CD4-positive, alpha-beta T cell (primary cell): ENCODE measurements at regions not wholly inside any gene's neighbourhood (a gene's known extent, or its start where the extent isn't known, plus 50 kb on each side); places are given as distances from the start of the nearest gene placed in this dataset.

Source experiments
- ATAC-seq: fragments of 200-7000 bp; cut with Tn5 transposase; one replicate; pipeline ENCODE4 v1.10.0; 2022; ENCODE audit warnings: mild to moderate bottlenecking; ENCODE audit not compliant: poor library complexity
- CTCF ChIA-PET: fragments of 350-600 bp; sonication (Branson Sonifier 250); formaldehyde crosslinking; loops from one replicate; lab custom pipeline; 2021; ENCODE audit warnings: antibody characterized with exemption, inconsistent platforms; lab: Charles Lee
- POLR2A ChIA-PET: fragments of 350-600 bp; sonication (Branson Sonifier 250); formaldehyde crosslinking; loops from one replicate; lab custom pipeline; 2021; ENCODE audit warnings: antibody characterized with exemption, inconsistent platforms; lab: Charles Lee
- DNase-seq, 14 experiments: peaks; one replicate each; pipeline ENCODE4 v3.0.0-alpha.2; 2013 to 2020; ENCODE audit warnings: mixed read lengths in 2 of 14
- H3K27ac ChIP-seq, 2 donors: one replicate each; pipeline versions ENCODE4 v1.5.1 to v1.7.0; 2013; ENCODE audit warnings: low read length in 2 of 2, low read depth in 1 of 2, mild to moderate bottlenecking in 1 of 2
- H3K27me3 ChIP-seq, 2 experiments: 1 replicate in 1 of 2; 2 replicates in 1 of 2; pipeline versions ENCODE4 v1.6.1 to v1.7.0; 2013; ENCODE audit warnings: low read length in 2 of 2, control low read depth in 1 of 2, mild to moderate bottlenecking in 1 of 2, moderate library complexity in 1 of 2; ENCODE audit not compliant: insufficient read depth in 2 of 2, control insufficient read depth in 1 of 2
- H3K36me3 ChIP-seq: one replicate; pipeline ENCODE4 v1.6.1; 2013; ENCODE audit warnings: low read length, control low read depth; ENCODE audit not compliant: insufficient read depth
- H3K4me1 ChIP-seq: one replicate; pipeline ENCODE4 v1.6.1; 2013; ENCODE audit warnings: low read length, control low read depth; ENCODE audit not compliant: insufficient read depth
- H3K4me3 ChIP-seq: one replicate; pipeline ENCODE4 v1.5.1; 2013; ENCODE audit warnings: mild to moderate bottlenecking, low read length, moderate library complexity
- H3K9me3 ChIP-seq, 2 experiments: 1 replicate in 1 of 2; 2 replicates in 1 of 2; pipeline versions ENCODE4 v1.6.1 to v1.7.0; 2013; ENCODE audit warnings: low read length in 2 of 2, mild to moderate bottlenecking in 2 of 2, control low read depth in 1 of 2, moderate library complexity in 1 of 2; ENCODE audit not compliant: control insufficient read depth in 1 of 2, insufficient read depth in 1 of 2
- H3K27ac Mint-ChIP-seq: one replicate; pipeline ENCODE4 v1.8.0; 2020; ENCODE audit warnings: mixed read lengths
- H3K27me3 Mint-ChIP-seq: one replicate; pipeline ENCODE4 v1.8.0; 2021; ENCODE audit warnings: mixed read lengths
- H3K36me3 Mint-ChIP-seq: one replicate; pipeline ENCODE4 v1.8.0; 2021; ENCODE audit warnings: low read depth, mixed read lengths
- H3K4me1 Mint-ChIP-seq: one replicate; pipeline ENCODE4 v1.8.0; 2021; ENCODE audit warnings: low read depth, mixed read lengths
- H3K4me3 Mint-ChIP-seq: one replicate; pipeline ENCODE4 v1.8.0; 2020; ENCODE audit warnings: mild to moderate bottlenecking, mixed read lengths
- H3K9me3 Mint-ChIP-seq: one replicate; pipeline ENCODE4 v1.8.0; 2020; ENCODE audit warnings: mixed read lengths
- intact Hi-C, 2 experiments: fragments of 100-400 bp; cut with DNase I in 1 of 2; cut with micrococcal nuclease in 1 of 2; formaldehyde crosslinking; loops; one replicate each; pipeline versions ENCODE4 v1.15.1 to v1.9.0; 2023 to 2025; cut with DNase I, micrococcal nuclease
- TF ChIP-seq, protein P1 (sequence below): fragments of 200-600 bp; IDR thresholded peaks from one replicate; pipeline ENCODE4 v1.8.0; 2022; ENCODE audit warnings: antibody characterized with exemption, mild to moderate bottlenecking

DNA sequence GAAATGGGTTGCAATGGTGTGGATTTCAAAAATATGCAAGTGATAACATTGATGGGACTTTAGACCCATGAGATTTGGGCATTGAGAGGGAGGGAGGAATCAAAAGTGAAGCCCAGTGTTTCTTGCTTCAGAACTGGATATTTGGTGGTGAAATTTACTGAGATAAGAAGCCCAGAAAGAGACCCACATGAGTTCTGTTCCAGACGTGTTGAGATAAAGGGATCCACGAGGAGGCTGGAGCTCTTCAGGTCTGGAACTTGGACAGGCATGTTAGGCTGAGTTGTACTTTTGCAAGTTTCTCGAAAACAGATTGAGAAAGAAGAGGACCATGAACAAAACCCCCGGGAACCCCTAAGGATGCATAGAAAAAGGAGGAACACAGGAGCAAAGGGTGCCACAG lies 290.2 kb downstream of the MEX3B start:
- CTCF ChIA-PET, result no interaction called here
- POLR2A ChIA-PET, result no interaction called here
- Histone ChIP-seq H3K27me3 (no peaks in the 10 kb centered on the region), H3K4me1 (no peaks in the 10 kb centered on the region), H3K9me3 (no peaks in the 10 kb centered on the region), H3K4me3 (no peak overlapping the region), H3K36me3 (no peaks in the 10 kb centered on the region), H3K27ac (no peak overlapping the region)
- peaks cover 3% of the 10 kb centered on the region for H3K27me3 Mint-ChIP-seq
- intact Hi-C loops, result no loop called here
- TF ChIP-seq, protein P1, sequence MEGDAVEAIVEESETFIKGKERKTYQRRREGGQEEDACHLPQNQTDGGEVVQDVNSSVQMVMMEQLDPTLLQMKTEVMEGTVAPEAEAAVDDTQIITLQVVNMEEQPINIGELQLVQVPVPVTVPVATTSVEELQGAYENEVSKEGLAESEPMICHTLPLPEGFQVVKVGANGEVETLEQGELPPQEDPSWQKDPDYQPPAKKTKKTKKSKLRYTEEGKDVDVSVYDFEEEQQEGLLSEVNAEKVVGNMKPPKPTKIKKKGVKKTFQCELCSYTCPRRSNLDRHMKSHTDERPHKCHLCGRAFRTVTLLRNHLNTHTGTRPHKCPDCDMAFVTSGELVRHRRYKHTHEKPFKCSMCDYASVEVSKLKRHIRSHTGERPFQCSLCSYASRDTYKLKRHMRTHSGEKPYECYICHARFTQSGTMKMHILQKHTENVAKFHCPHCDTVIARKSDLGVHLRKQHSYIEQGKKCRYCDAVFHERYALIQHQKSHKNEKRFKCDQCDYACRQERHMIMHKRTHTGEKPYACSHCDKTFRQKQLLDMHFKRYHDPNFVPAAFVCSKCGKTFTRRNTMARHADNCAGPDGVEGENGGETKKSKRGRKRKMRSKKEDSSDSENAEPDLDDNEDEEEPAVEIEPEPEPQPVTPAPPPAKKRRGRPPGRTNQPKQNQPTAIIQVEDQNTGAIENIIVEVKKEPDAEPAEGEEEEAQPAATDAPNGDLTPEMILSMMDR, result no peak
- ATAC-seq (no peak), DNase-seq (no peak)
- H3K4me1 Mint-ChIP-seq, result no peaks in the 10 kb centered on the region
- no peaks in the 10 kb centered on the region for H3K36me3 Mint-ChIP-seq
- no peak overlapping the region for H3K27ac Mint-ChIP-seq
- H3K9me3 Mint-ChIP-seq, result no peaks in the 10 kb centered on the region
- no peak overlapping the region for H3K4me3 Mint-ChIP-seq

DNA sequence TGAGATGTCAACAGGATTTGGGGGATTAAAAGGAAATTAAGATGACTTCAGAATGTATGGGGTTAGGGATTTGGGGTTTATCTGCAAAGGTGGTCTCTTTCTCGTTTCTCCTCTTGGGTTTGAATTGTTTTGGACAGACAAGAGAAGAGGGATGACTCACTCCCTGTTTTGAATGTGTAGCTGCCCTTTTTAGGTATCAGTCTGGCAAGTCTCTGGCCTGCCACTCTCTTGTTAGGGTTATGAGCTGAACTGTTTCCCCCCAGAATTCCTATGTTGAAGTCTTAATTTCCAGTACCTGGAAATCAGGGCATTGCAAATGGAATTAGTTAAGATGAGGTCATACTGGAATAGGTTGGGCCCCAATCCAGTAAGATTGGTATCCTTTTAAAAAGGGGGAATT lies 291.7 kb downstream of the MEX3B start:
- no peak for DNase-seq
- Histone ChIP-seq H3K27me3 (no peaks in the 10 kb centered on the region), H3K4me3 (no peak overlapping the region), H3K27ac (no peak overlapping the region), H3K9me3 (peaks cover 0 to 9% of the 10 kb centered on the region in 2 experiments), H3K36me3 (no peaks in the 10 kb centered on the region), H3K4me1 (no peaks in the 10 kb centered on the region)
- peaks cover 3% of the 10 kb centered on the region for H3K27me3 Mint-ChIP-seq
- TF ChIP-seq, protein P1, result no peak
- ChIA-PET POLR2A (no interaction called here), CTCF (no interaction called here)
- H3K4me3 Mint-ChIP-seq, result no peak overlapping the region
- no peaks in the 10 kb centered on the region for H3K36me3 Mint-ChIP-seq
- no peaks in the 10 kb centered on the region for H3K9me3 Mint-ChIP-seq
- intact Hi-C loops, result no loop called here
- H3K4me1 Mint-ChIP-seq, result no peaks in the 10 kb centered on the region
- no peak for ATAC-seq
- no peak overlapping the region for H3K27ac Mint-ChIP-seq

DNA sequence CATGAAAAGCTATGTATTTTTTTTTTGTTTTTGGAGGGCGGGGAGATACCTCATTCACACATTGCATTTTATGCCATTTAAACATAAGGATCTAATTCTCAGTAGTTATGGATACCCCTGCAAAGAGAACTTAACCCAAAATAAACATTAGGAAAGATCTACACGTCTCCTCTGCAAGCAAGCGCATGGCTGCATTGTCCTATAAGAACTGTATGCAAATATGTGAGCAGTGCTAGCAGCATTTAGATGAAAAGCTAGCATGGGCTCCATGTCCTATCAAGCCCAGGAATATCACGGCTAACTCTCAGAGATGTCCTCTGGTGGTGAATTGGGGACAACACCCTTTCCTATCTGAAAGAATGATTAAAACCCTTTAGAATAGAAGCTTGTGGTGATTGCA lies 292.8 kb downstream of the MEX3B start:
- Mint-ChIP-seq H3K4me1 (no peaks in the 10 kb centered on the region), H3K27ac (no peak overlapping the region), H3K27me3 (peaks cover 3% of the 10 kb centered on the region), H3K36me3 (no peaks in the 10 kb centered on the region), H3K4me3 (no peak overlapping the region), H3K9me3 (no peaks in the 10 kb centered on the region)
- ChIA-PET POLR2A (no interaction called here), CTCF (no interaction called here)
- H3K27ac ChIP-seq, result no peak overlapping the region
- DNase-seq, result no peak
- intact Hi-C loops, result no loop called here
- H3K4me1 ChIP-seq, result no peaks in the 10 kb centered on the region
- no peaks in the 10 kb centered on the region for H3K36me3 ChIP-seq
- no peaks in the 10 kb centered on the region for H3K27me3 ChIP-seq
- H3K9me3 ChIP-seq, result peaks cover 0 to 9% of the 10 kb centered on the region in 2 experiments
- TF ChIP-seq, protein P1, result no peak
- H3K4me3 ChIP-seq, result no peak overlapping the region
- ATAC-seq, result no peak
